Choroid plexus epithelial cell (primary cell): ENCODE measurements at regions not wholly inside any gene's neighbourhood (a gene's known extent, or its start where the extent isn't known, plus 50 kb on each side); places are given as distances from the start of the nearest gene placed in this dataset.

Experiments
- DNase-seq: peaks from one replicate; pipeline ENCODE4 v3.0.0-alpha.2; 2010; ENCODE audit warnings: low read depth
- H3K4me3 ChIP-seq: 2 replicates; pipeline ENCODE4 v1.5.1; 2011; ENCODE audit warnings: low read depth, mild to moderate bottlenecking, control low read depth, low read length, moderate library complexity
- TF ChIP-seq, protein P1 (sequence below): conservative IDR thresholded peaks from 2 replicates; pipeline ENCODE4 v1.5.1; 2011; ENCODE audit warnings: low read depth, mild to moderate bottlenecking, control low read depth, inconsistent platforms, low read length, moderate library complexity

DNA sequence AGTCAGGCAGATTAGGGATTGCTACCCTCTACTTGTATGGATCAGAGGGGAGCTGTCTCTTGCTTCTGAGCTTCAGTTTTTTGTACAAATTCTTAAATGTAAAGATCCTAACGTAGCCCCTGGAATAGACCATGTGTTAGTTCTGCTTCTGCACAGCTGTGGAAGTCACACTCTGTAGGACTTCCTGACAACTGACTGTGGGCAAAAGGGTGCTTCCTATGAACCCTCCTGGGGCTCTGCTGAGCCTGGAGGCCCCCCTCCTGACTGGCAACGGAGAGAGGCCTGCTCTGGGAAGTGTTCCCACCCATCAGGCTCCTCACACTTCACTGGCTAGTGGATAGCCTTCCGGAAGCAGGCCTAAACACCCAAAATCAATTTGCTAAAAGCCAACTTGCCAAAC lies 131.0 kb downstream of the RPLP1 start:
- TF ChIP-seq, protein P1, sequence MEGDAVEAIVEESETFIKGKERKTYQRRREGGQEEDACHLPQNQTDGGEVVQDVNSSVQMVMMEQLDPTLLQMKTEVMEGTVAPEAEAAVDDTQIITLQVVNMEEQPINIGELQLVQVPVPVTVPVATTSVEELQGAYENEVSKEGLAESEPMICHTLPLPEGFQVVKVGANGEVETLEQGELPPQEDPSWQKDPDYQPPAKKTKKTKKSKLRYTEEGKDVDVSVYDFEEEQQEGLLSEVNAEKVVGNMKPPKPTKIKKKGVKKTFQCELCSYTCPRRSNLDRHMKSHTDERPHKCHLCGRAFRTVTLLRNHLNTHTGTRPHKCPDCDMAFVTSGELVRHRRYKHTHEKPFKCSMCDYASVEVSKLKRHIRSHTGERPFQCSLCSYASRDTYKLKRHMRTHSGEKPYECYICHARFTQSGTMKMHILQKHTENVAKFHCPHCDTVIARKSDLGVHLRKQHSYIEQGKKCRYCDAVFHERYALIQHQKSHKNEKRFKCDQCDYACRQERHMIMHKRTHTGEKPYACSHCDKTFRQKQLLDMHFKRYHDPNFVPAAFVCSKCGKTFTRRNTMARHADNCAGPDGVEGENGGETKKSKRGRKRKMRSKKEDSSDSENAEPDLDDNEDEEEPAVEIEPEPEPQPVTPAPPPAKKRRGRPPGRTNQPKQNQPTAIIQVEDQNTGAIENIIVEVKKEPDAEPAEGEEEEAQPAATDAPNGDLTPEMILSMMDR: no peak
- no peak for DNase-seq
- H3K4me3 ChIP-seq: no peak overlapping the region

DNA sequence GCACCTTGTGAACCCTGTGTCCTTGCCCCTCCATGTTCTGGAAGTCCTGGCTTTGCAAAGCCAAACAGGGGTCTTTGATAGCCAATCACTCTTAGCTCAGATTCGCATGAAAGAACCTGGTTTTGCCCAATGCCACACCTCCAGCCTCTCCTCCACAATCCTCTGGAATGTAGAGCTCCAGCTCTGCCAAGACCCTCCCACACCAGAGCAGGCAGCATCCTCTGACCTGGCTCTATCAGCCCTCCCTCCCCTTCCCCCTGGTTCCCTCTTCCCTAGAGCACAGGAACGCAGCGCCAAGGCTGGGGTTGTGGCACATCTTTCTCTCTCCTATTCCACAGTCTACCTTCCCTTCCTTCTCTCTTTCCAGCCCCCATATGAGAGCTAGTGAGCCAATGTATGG lies 133.3 kb downstream of the RPLP1 start:
- DNase-seq: no peak
- TF ChIP-seq, protein P1: no peak
- no peak overlapping the region for H3K4me3 ChIP-seq

DNA sequence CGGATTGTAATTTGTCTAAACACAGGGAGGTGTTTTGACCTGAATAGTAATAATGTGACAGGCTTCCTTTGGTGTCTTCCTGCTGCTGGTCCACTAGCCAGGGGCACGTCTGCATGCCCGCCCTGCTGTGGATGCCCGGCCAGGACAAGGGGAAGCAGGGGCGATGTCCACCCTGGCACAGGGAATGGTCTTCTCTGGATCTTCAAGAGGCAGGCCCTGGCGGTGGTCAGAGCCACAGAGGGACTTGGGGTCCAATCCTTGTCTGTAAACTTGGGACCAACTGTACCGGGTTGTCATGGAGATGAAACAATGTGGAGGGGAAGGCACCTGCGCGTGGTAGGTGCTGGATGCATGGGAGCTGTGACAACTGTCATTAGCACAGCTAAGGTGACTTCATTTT lies 134.1 kb downstream of the RPLP1 start:
- no peak overlapping the region for H3K4me3 ChIP-seq
- TF ChIP-seq, protein P1: no peak
- no peak for DNase-seq

DNA sequence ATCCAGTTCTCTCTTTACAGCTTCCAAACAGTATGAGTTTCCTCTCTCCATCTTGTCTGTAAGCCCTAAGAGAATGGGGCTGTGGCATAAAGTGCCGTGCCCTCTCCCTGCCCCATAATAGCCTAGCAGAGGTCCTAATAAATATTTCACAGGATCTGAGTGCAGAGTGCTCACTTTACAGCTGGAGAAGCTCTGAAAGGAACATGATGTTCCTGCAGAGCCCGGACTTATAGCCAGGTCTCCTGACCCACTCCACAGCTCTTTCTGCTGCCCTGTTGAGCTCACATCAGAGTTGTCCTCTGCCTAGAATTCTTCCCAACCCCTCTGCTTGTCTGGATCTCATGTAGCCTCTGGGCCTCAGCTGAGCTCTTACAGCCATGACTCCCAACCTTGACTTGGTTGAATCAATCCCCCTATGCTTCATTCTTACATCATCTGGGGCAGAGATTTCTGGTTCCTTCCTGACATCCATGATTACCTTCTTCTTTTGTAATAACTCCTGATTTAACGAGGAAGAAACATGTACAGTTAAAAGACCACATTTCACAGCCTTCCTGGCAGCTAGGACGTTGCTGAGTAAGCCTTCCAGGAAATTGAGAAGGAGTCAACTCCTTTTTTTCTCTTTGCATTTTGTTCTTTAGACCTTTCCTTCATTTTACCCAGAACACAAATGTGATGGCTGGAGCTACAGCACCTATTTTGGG lies 135.3 kb downstream of the RPLP1 start:
- no peak for DNase-seq
- TF ChIP-seq, protein P1: no peak

DNA sequence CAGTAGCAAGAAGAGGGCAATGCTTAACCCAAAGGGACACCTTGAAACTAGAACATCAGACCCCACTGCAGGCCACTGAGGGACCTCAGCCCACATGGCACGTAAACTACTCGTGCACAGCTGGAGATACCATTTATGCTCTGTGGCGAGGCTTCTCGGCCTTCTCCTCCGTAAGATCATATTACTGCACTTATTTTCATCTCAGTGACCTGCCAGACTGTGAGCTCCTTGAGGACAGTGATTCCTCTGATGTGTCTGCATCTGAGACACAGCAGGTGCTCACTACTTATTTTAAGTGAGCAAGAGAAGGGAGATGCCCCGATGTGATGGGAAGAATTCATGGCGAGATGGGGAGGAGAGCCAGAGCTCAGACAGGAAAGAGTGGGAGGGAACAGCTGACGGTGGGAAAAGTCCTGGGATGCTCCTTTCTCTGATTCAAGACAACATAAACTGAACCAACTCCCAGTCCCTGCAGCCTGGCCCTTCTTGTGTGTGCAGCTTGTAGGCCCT lies 137.6 kb downstream of the RPLP1 start:
- no peak for DNase-seq
- no peak overlapping the region for H3K4me3 ChIP-seq
- TF ChIP-seq, protein P1: no peak

More for the DNA sequence above, 135.3 kb downstream of the RPLP1 start:
- no peak overlapping the region for H3K4me3 ChIP-seq

DNA sequence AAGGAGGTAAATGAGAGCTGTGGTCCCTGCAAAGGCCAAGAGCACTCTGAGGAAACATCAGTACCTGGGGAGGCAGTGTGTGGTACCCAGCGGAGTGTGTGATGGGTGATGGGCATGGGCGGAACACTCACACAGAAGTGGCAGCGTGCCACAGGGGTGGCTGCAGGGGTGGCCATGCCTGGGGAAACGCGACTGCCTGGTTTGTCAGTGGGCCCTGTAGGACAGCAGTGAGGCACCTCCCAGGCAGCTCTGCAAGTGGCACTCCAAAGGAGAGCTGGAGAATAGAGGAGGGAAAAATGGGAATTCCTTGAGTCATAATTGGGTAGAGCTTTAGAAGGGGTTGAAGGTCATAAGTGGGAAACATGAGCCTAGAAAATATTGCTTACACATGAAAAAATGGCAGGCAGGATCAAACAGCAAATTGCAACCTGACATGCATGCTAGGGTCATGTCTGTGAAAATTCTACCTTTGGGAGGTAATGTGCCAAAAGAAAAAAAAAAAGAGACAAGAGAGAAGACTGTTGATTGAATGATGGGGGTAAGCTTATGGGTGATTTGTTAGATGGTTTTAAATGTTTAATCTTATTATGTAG lies 138.4 kb downstream of the RPLP1 start:
- H3K4me3 ChIP-seq: no peak overlapping the region
- TF ChIP-seq, protein P1: no peak
- DNase-seq: no peak
